ENCODE measurements at regions not wholly inside any gene's neighbourhood (a gene's known extent, or its start where the extent isn't known, plus 50 kb on each side); places are given as distances from the start of the nearest gene placed in this dataset.

GRCh38 chrX:109827772-109828171 is 94.7 kb upstream of the ACSL4 start:
- no peaks in the 10 kb centered on the region for H3K27me3 Mint-ChIP-seq
- ChIA-PET CTCF (interaction anchor here (1.1 to 2.2 kb wide), 3 partner anchors 29 to 115 kb away, joined by 4 to 10 read pairs (median 6); no protein-coding TSS in a partner anchor), POLR2A (no interaction called here)
- no peaks in the 10 kb centered on the region for H3K36me3 Mint-ChIP-seq
- H3K4me1 Mint-ChIP-seq (ENCODE audit: low read depth) = peaks cover 2% of the 10 kb centered on the region
- DNase-seq = no peak
- no peak overlapping the region for H3K4me3 Mint-ChIP-seq
- H3K27ac Mint-ChIP-seq = no peak overlapping the region
- H3K9me3 Mint-ChIP-seq = no peaks in the 10 kb centered on the region
- intact Hi-C loops (cut with micrococcal nuclease) = no loop called here

GRCh38 chrX:109830157-109830703 is 97.2 kb upstream of the ACSL4 start:
- Mint-ChIP-seq H3K4me1 (ENCODE audit: low read depth) (peaks cover 2% of the 10 kb centered on the region), H3K27ac (no peak overlapping the region), H3K27me3 (no peaks in the 10 kb centered on the region), H3K4me3 (no peak overlapping the region), H3K36me3 (no peaks in the 10 kb centered on the region), H3K9me3 (no peaks in the 10 kb centered on the region)
- ChIA-PET POLR2A (no interaction called here), CTCF (interaction anchor here (1.4 kb wide), 1 partner anchor 27 kb away, joined by 4 read pairs; no protein-coding TSS in a partner anchor)
- no peak for DNase-seq
- intact Hi-C loops (cut with micrococcal nuclease) = no loop called here

GRCh38 chrX:109830704-109831206 is 97.7 kb upstream of the ACSL4 start:
- Mint-ChIP-seq H3K4me1 (ENCODE audit: low read depth) (peaks cover 2% of the 10 kb centered on the region), H3K27ac (no peak overlapping the region), H3K4me3 (no peak overlapping the region), H3K9me3 (no peaks in the 10 kb centered on the region), H3K27me3 (no peaks in the 10 kb centered on the region), H3K36me3 (no peaks in the 10 kb centered on the region)
- CTCF ChIA-PET = interaction anchor here (1.4 kb wide), 1 partner anchor 26 kb away, joined by 4 read pairs; no protein-coding TSS in a partner anchor
- POLR2A ChIA-PET = no interaction called here
- intact Hi-C loops (cut with micrococcal nuclease) = no loop called here
- no peak for DNase-seq

GRCh38 chrX:109831326-109831985 is 98.4 kb upstream of the ACSL4 start:
- Mint-ChIP-seq H3K36me3 (no peaks in the 10 kb centered on the region), H3K4me3 (no peak overlapping the region), H3K27me3 (no peaks in the 10 kb centered on the region), H3K27ac (no peak overlapping the region), H3K4me1 (ENCODE audit: low read depth) (peaks cover 2% of the 10 kb centered on the region), H3K9me3 (no peaks in the 10 kb centered on the region)
- CTCF ChIA-PET = interaction anchor here (1.4 kb wide), 1 partner anchor 25 kb away, joined by 4 read pairs; no protein-coding TSS in a partner anchor
- no peak for DNase-seq
- POLR2A ChIA-PET = no interaction called here
- intact Hi-C loops (cut with micrococcal nuclease) = no loop called here

- POLR2A ChIA-PET = interaction anchor here (1.0 kb wide), 1 partner anchor 106 kb away, joined by 3 read pairs; no protein-coding TSS in a partner anchor
- peak; percentile 15 for DNase-seq
- Mint-ChIP-seq H3K27ac (no peak overlapping the region), H3K36me3 (no peaks in the 10 kb centered on the region), H3K27me3 (no peaks in the 10 kb centered on the region), H3K4me3 (no peak overlapping the region), H3K9me3 (no peaks in the 10 kb centered on the region), H3K4me1 (ENCODE audit: low read depth) (peaks cover 3% of the 10 kb centered on the region)
- intact Hi-C loops (cut with micrococcal nuclease) = loop anchor here (2.0 to 5.0 kb wide), 2 partner anchors 107 to 153 kb away; partner anchors contain the start of gene ACSL4
- CTCF ChIA-PET = interaction anchor here (0.6 kb wide), 1 partner anchor 135 kb away, joined by 3 read pairs; no protein-coding TSS in a partner anchor
Observed at GRCh38 chrX:109839694-109840567, 106.9 kb upstream of the ACSL4 start.

- Mint-ChIP-seq H3K36me3 (no peaks in the 10 kb centered on the region), H3K9me3 (no peaks in the 10 kb centered on the region), H3K4me3 (no peak overlapping the region), H3K27me3 (no peaks in the 10 kb centered on the region), H3K4me1 (ENCODE audit: low read depth) (peaks cover 3% of the 10 kb centered on the region), H3K27ac (no peak overlapping the region)
- ChIA-PET POLR2A (interaction anchor here (1.1 to 2.1 kb wide), 2 partner anchors 16 to 107 kb away, joined by 3 to 9 read pairs; partner anchors contain the start of gene ACSL4), CTCF (interaction anchor here (0.6 to 1.7 kb wide), 3 partner anchors 17 to 135 kb away, joined by 3 to 5 read pairs (median 4); partner anchors contain the start of gene ACSL4)
- peak; percentile 18 for DNase-seq
- intact Hi-C loops (cut with micrococcal nuclease) = loop anchor here (2.0 to 5.0 kb wide), 2 partner anchors 108 to 153 kb away; partner anchors contain the start of gene ACSL4
Observed at GRCh38 chrX:109840585-109840984, 107.5 kb upstream of the ACSL4 start.

GRCh38 chrX:109841257-109841656 is 108.2 kb upstream of the ACSL4 start:
- no peaks in the 10 kb centered on the region for H3K9me3 Mint-ChIP-seq
- H3K36me3 Mint-ChIP-seq = no peaks in the 10 kb centered on the region
- H3K27me3 Mint-ChIP-seq = no peaks in the 10 kb centered on the region
- no peak overlapping the region for H3K27ac Mint-ChIP-seq
- POLR2A ChIA-PET = interaction anchor here (1.1 to 2.1 kb wide), 2 partner anchors 15 to 108 kb away, joined by 3 to 9 read pairs; partner anchors contain the start of gene ACSL4
- CTCF ChIA-PET = interaction anchor here (1.3 to 1.8 kb wide), 3 partner anchors 16 to 128 kb away, joined by 4 to 5 read pairs (median 5); partner anchors contain the start of gene ACSL4
- no peak overlapping the region for H3K4me3 Mint-ChIP-seq
- H3K4me1 Mint-ChIP-seq (ENCODE audit: low read depth) = peaks cover 3% of the 10 kb centered on the region
- intact Hi-C loops (cut with micrococcal nuclease) = loop anchor here (1.0 to 5.0 kb wide), 5 partner anchors 58 to 154 kb away; partner anchors contain the start of gene ACSL4
- DNase-seq = peak; percentile 21

- H3K27ac Mint-ChIP-seq = peak overlapping the region; percentile 66
- DNase-seq = no peak
- POLR2A ChIA-PET = interaction anchor here (1.1 to 2.1 kb wide), 2 partner anchors 15 to 109 kb away, joined by 3 to 9 read pairs; partner anchors contain the start of gene ACSL4
- intact Hi-C loops (cut with micrococcal nuclease) = loop anchor here (1.0 to 5.0 kb wide), 5 partner anchors 59 to 155 kb away; partner anchors contain the start of gene ACSL4
- no peaks in the 10 kb centered on the region for H3K27me3 Mint-ChIP-seq
- H3K4me3 Mint-ChIP-seq = no peak overlapping the region
- H3K36me3 Mint-ChIP-seq = no peaks in the 10 kb centered on the region
- CTCF ChIA-PET = interaction anchor here (1.3 to 2.2 kb wide), 4 partner anchors 15 to 129 kb away, joined by 4 to 10 read pairs (median 5); partner anchors contain the start of gene ACSL4
- H3K4me1 Mint-ChIP-seq (ENCODE audit: low read depth) = peaks cover 4% of the 10 kb centered on the region
- no peaks in the 10 kb centered on the region for H3K9me3 Mint-ChIP-seq
Observed at GRCh38 chrX:109841869-109842579, 109.0 kb upstream of the ACSL4 start.

- H3K9me3 Mint-ChIP-seq = no peaks in the 10 kb centered on the region
- DNase-seq = no peak
- H3K27me3 Mint-ChIP-seq = no peaks in the 10 kb centered on the region
- intact Hi-C loops (cut with micrococcal nuclease) = loop anchor here (5.0 kb wide), 1 partner anchor 155 kb away; no protein-coding TSS in a partner anchor
- H3K4me1 Mint-ChIP-seq (ENCODE audit: low read depth) = peaks cover 10% of the 10 kb centered on the region
- H3K36me3 Mint-ChIP-seq = no peaks in the 10 kb centered on the region
- ChIA-PET POLR2A (interaction anchor here (2.1 kb wide), 1 partner anchor 109 kb away, joined by 9 read pairs; the partner anchor contains the start of gene ACSL4), CTCF (interaction anchor here (1.7 to 2.2 kb wide), 3 partner anchors 14 to 129 kb away, joined by 5 to 10 read pairs (median 5); partner anchors contain the start of gene ACSL4)
- no peak overlapping the region for H3K4me3 Mint-ChIP-seq
- no peak overlapping the region for H3K27ac Mint-ChIP-seq
Observed at GRCh38 chrX:109842611-109843010, 109.6 kb upstream of the ACSL4 start.

- Mint-ChIP-seq H3K27me3 (no peaks in the 10 kb centered on the region), H3K4me1 (ENCODE audit: low read depth) (peaks cover 19% of the 10 kb centered on the region), H3K36me3 (no peaks in the 10 kb centered on the region), H3K27ac (no peak overlapping the region), H3K9me3 (no peaks in the 10 kb centered on the region), H3K4me3 (no peak overlapping the region)
- DNase-seq = no peak
- intact Hi-C loops (cut with micrococcal nuclease) = loop anchor here (5.0 kb wide), 1 partner anchor 157 kb away; no protein-coding TSS in a partner anchor
- ChIA-PET CTCF (interaction anchor here (2.2 kb wide), 1 partner anchor 13 kb away, joined by 10 read pairs; no protein-coding TSS in a partner anchor), POLR2A (no interaction called here)
Observed at GRCh38 chrX:109843963-109844751, 111.1 kb upstream of the ACSL4 start.

Data from activated CD4-positive, alpha-beta memory T cell treated with anti-CD3 and anti-CD28 coated beads for 36 hours (primary cell).